Endothelial cell of umbilical vein (primary cell): ENCODE measurements at regions not wholly inside any gene's neighbourhood (a gene's known extent, or its start where the extent isn't known, plus 50 kb on each side); places are given as distances from the start of the nearest gene placed in this dataset.

Experiments
- EZH2 ChIP-seq: IDR thresholded peaks from 2 replicates; pipeline ENCODE4 v1.6.1; 2012; ENCODE audit warnings: borderline replicate concordance, low read depth, mild to moderate bottlenecking, moderate library complexity, low read length, inconsistent platforms; ENCODE audit not compliant: severe bottlenecking
- JUN ChIP-seq: IDR thresholded peaks from 2 replicates; pipeline ENCODE4 v1.6.1; 2011; ENCODE audit warnings: borderline replicate concordance, low read depth; ENCODE audit not compliant: insufficient read length, insufficient read depth
- POLR2A ChIP-seq: IDR thresholded peaks from 2 replicates; pipeline ENCODE4 v1.6.1; 2012; ENCODE audit warnings: low read depth, mild to moderate bottlenecking, control low read depth, low read length

DNA sequence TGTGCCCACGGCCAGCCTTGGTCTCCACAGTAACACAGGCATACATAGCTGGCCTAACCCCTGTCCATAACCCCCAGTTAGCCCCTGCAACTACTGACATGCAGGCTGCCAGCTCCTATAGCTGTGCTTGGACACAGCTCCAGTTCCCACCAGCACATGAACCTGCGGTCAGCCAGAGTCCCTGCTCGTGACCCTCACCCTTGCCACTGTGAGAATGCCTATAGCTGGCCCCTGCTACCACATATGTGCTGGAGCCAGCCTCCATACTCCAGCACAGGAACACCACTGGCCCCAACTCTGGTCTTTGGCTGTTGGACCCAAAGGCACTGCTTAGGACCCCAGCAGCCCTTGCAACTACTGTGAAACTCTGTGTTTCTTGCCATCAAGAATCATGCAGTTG is 930.9 kb downstream of the ADGRL3 start:
- TF ChIP-seq POLR2A (no peak), EZH2 (no peak), JUN (no peak)
